Activated CD4-positive, alpha-beta T cell treated with anti-CD3 and anti-CD28 coated beads for 4 hours (primary cell): ENCODE measurements at regions not wholly inside any gene's neighbourhood (a gene's known extent, or its start where the extent isn't known, plus 50 kb on each side); places are given as distances from the start of the nearest gene placed in this dataset.
"Not testable (repeated sequence)": the region's sequence is repeated elsewhere in the genome, so short reads cannot be mapped to it uniquely, and the experiment has no call there.

Experiments used
- DNase-seq, 2 donors: peaks; one replicate each; pipeline ENCODE4 v3.0.0-alpha.2; 2020

DNA sequence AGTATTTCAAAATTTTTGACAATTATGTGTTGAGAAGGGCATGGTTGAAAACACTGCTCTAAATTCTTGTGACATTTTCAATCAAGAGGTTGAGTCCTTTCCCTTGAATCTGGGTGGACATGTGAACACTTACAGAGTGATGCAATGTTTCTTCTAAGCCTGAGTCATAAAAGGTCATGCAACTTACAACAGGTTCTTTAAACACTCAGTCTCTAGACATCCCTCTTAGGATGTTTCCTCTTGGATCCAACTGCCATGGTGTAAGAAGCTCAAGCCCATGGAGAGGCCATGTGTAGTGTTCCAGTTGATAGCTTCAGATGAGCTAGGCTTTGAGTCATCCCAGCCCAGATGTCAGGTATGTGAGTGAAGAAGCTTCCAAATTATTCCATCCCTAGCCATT lies 232.2 kb upstream of the MAOA start:
- DNase-seq = no peak

DNA sequence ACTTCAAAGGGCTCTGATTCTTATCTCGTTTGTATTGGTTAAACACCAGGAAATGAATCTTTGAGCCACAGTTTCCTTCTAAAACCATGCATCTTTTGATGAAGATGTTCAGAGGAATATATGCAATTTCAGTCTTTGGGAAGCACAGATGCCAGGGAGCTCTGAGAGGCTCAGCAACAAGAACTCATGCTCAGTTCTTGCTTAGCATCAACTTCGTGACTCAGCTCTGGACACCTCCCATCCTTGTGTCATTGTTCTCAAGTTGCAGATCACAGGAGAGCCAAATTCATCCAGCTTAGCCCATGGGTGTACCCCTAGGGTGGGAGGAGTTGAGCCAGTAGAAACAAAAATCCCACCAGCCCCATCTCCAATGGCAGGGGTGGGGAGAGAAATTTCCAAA lies 219.6 kb upstream of the MAOA start:
- DNase-seq = no peak

DNA sequence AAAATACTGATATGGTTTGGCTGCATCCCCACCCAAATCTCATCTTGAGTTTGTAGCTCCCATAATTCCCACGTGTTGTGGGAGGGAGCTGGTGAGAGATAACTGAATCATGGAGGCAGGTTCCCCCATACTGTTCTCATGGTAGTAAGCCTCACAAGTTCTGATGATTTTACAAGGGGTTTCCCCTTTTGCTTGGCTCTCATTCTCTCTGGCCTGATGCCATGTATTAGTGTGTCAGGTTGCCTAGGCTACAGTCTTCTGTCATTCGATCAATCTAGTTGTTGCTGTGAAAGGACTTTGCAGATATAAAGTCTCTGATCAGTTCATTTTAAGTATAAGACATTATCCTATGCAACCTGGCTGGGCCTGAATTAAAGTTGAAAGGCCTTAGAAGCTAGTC lies 209.3 kb upstream of the MAOA start:
- no peak for DNase-seq

DNA sequence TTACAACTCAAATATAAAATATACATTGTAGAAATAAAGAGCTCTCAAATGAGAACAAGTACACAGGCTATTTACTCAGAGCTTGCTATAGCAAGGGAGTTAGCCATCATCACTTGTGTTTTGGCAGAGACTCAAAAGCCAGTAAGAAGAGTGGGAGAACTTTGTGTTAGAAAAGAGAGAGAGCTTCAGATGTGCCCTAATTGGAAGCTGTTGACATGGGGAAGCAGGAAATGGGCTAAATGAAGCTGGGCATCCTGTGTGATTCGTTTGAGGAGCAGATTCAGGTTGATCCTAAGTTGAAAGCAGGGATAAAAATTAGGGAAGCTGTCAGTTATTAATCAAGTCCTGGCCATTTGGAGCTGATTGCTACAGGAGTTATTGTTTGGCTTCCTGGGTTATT lies 207.4 kb upstream of the MAOA start:
- DNase-seq = no peak

DNA sequence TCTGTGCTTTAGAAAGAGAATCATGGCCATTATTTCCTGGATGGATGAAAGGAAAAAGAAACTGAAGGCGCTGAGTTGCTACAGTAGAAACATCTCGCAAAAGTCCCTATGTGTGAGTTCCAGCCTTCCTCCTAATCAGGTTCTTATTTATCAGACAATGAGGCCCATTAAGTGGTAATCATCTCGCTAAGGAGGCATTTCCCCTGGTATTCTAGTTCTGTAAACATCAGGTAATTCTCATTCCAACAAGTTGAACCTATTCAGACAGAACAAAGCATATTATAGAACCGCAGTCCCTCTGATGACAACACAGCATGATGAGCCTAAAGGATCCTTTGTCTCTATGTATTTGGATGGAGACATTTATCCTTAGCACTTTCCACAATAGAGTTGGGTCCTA lies 205.7 kb upstream of the MAOA start:
- DNase-seq = no peak

DNA sequence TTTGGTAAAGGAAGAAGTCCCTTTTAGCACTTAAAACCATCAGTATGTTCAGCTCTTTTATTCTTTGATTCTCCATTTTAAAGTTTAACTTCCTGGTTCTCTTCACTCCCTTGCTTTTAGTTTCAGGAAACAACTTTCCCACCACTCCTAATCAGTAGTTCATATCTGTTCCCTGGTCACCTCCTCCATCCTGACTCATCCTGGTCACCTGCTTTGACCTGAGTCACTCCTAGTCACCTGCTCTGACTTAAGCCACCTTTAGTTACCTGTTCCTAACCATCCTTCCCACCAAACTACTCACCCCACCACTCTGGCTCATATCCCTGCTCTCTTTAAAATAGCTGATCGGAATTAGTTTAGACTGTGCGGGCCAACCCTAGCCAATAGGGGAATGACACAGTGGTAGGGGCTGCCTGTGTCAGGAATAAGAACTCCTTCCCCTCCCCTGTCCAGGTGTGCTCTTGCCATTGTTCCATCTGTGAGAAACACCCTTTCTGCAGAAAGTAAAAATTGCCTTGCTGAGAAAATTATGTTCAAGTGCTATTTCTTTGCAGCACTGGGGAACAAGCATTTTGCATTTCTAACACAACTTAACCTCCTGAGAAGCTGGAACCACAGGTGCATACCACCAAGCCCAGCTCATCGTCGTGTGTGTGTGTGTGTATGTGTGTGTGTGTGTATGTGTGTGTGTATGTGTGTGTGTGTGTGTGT lies 204.0 kb upstream of the MAOA start:
- not testable (repeated sequence) for DNase-seq

GRCh38 chrX:43456063-43456462 lies 200.0 kb upstream of the MAOA start:
- DNase-seq = no peak

DNA sequence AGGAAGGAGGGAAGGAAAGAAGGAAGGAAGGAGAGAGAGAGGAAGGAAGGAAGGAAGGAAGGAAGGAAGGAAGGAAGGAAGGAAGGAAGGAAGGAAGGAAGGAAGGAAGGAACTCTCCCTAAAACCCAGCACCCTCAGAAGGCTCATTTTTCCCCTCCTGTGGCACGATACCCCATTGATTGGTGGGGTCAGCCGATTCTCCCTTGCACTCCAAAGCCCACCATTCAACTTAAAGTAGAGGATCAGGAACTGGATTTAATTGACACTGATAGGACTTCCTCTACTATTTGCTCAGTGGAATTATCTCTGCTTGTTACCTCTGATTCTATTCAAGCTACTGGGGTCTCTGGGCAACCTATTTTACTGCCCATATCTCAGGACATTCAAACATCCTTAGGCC lies 199.2 kb upstream of the MAOA start:
- DNase-seq = no peak

DNA sequence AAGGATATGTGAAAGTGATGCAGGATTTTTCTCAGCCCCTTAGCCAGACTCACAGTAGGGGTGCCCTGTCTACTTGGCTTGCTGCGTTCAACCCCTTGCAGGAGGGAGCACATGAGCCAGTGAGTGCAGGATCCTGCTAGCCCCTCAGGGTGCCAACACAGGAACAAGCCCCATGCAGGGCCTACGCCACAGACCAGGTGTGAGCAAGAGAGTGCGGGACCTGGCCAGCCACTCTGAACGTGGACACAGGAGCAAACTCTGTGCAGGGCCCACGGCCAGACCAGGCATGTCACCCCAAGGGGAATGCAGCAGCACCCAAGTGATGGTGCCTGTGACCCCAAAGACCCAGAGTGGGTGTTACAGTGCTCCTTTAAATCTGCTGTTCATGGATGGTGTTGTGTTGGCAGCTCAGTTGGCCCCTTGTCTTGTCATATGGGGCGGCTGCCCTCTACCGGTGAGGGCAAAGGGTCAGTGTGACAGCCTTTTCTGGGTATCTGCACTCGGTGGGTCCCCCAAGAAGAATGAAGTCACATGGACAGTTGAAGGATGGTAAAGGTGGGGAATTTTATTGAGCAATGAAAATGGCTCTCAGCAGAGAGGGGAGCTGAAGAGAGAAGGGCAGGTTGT lies 188.4 kb upstream of the MAOA start:
- no peak for DNase-seq

DNA sequence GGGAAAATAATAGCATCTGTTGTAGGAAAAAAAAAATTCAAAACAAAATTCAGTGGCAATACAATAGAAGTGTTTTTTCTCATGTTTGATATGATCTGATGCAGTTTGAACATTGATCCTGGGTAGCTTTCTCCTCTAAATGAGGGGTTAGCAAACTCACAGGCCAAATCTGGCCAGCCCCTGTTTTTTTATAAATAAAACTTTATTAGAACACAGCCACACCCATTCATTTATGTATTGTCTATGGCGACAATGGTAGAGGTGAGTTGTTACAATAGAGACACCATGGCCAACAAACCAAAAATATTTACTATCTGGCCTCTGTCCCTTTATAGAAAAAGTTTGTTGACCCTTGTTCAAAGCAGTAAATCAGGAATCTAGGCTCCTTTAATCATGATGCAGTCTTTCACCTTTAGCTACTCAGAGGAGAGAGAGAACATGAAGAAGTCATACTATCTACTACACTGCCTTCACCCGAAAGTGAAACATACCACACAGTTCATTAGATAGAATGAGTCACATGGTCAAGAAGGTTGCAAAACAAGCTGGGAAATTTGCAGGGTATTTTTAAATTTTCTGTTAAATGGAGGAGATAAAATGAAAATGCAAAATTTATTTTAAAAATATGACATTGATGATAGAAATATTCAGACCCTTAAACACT lies 186.6 kb upstream of the MAOA start:
- no peak for DNase-seq

DNA sequence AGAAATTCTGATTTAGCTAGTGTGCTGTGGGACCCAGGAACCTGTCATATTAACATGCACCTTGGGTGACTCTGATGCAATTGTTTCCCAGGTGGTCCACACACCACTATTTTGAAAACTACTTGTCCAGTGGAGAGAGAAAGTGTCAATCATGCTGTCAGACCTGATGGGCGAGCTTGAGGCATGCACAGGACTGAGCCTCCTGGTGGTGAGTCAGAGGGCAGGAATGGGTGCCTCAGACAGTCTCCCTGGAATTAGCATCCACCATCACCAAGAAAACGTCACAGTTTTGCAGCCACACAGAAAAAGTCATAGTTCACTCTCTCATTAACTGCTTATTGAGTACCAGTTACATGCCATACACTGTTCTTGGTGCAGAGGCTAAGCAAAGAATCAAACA lies 181.8 kb upstream of the MAOA start:
- DNase-seq = no peak

DNA sequence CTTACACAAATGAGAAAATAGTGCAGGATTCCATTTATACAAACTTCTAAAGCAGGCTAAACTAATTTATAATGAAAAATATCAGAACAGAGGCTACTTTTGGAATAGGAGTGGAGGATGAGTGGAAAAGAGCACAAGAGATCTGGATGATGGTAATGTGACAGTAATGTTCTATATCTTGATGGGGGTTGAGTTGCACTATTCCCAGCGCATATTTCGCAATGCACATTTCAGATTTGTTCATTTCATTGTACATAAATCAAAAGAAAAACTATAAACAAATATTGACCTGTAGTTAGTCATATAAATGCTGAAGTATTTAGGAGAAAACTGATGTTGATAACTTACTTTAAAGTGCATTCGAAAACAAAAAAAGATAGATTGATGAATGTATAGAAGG lies 177.0 kb upstream of the MAOA start:
- no peak for DNase-seq

- no peak for DNase-seq
Observed at GRCh38 chrX:43479850-43480249, 176.2 kb upstream of the MAOA start.

DNA sequence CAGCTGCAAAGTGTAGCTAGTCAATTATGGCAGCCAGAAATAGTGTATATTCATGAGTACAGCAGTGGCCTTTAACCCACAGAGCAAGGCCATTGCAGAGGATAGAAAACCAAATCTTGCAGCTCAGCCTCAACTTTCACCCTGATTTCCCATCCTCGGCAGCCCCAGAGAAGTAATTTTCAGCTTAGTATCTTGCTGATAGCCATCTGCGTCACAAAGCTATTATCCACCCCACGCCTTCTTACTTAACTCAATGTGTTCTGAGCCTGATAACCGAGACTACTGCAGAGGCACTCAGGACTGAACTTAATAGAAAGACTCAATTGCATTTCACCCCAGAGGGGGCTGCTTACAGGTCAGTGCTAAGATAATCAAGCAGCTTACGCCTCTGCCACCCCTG lies 174.5 kb upstream of the MAOA start:
- no peak for DNase-seq

GRCh38 chrX:43493756-43494155 lies 162.3 kb upstream of the MAOA start:
- no peak for DNase-seq

DNA sequence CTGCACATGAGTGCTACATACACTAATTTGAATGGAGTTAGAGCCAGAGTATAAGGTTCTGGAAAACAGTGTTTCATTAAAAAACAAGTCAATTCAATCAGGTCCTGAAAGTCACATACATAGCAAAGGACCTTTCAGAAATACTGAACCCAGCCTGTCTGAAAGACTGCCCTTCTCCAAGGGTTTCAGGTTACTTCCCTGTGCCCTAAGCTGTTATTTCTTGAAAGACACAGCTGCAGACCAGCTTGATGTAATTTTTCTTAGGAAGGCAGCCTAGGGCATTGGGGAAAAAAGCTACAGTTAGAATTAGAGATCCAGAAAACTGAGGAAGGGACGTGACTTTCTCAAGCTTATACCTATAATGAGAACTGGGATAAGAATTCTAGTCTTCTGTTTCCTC lies 155.9 kb upstream of the MAOA start:
- DNase-seq = no peak

DNA sequence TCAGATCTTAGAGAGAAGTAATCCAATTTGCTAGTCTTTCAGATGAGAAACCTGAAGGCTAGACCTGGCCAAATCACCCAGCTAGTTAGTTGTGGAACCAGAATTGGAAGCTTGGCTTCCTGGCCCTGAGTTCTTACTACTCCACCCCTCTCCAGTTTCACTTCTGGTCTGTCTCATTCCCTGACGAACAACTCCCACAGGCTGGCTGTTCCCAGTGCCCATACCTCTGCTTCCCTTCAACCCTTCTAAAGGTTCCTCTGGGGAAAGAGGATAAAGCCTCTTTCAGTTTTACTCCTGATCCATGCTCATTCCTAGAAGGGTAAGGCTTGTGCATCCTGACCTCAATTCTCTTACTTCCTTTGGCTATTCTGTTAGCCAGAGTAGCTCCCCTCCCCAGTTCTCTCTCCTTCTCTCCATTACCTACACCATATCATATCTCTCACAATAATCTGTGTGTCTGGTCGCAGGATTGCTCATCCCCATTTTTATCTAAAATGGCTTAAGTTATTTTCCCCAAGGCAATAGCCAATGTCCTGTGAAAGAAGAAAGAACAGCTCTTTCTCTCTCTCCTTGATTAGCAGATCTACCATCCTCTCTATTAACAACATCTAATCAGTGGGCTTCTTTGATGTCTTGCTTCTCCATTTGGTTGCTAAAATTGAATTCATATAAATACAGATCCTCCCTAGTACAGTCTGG lies 155.0 kb upstream of the MAOA start:
- DNase-seq = no peak

- no peak for DNase-seq
Observed at GRCh38 chrX:43504394-43504793, 151.7 kb upstream of the MAOA start.

- no peak for DNase-seq
Observed at GRCh38 chrX:43505769-43506168, 150.3 kb upstream of the MAOA start.

DNA sequence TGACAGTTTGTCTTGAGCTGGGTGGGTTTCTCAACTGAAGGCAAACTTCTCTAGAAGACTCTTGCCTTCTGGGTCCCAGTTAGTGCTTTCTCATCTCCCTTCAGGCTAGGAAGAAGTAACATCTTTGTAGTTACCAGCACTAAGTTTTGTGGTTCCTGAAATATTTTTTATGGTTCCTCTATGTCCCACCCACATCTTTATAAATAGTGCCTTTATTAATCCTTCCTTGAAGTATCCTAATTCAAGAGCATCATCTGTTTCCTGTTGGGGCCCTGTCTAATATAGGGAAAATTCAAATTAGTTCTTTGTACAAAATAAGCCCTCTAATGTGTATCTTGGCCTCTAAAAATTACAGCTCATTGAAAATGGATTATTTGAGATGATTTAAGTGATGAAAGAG lies 147.4 kb upstream of the MAOA start:
- no peak for DNase-seq

GRCh38 chrX:43510209-43510608 lies 145.9 kb upstream of the MAOA start:
- DNase-seq = no peak

- no peak for DNase-seq
Observed at GRCh38 chrX:43513085-43513484, 143.0 kb upstream of the MAOA start.

- DNase-seq = no peak
Observed at GRCh38 chrX:43514820-43515219, 141.3 kb upstream of the MAOA start.

GRCh38 chrX:43522582-43522981 lies 133.5 kb upstream of the MAOA start:
- no peak for DNase-seq
